ENCODE measurements at regions not wholly inside any gene's neighbourhood (a gene's known extent, or its start where the extent isn't known, plus 50 kb on each side); places are given as distances from the start of the nearest gene placed in this dataset.
"Not testable (repeated sequence)": the region's sequence is repeated elsewhere in the genome, so short reads cannot be mapped to it uniquely, and the experiment has no call there.

DNA sequence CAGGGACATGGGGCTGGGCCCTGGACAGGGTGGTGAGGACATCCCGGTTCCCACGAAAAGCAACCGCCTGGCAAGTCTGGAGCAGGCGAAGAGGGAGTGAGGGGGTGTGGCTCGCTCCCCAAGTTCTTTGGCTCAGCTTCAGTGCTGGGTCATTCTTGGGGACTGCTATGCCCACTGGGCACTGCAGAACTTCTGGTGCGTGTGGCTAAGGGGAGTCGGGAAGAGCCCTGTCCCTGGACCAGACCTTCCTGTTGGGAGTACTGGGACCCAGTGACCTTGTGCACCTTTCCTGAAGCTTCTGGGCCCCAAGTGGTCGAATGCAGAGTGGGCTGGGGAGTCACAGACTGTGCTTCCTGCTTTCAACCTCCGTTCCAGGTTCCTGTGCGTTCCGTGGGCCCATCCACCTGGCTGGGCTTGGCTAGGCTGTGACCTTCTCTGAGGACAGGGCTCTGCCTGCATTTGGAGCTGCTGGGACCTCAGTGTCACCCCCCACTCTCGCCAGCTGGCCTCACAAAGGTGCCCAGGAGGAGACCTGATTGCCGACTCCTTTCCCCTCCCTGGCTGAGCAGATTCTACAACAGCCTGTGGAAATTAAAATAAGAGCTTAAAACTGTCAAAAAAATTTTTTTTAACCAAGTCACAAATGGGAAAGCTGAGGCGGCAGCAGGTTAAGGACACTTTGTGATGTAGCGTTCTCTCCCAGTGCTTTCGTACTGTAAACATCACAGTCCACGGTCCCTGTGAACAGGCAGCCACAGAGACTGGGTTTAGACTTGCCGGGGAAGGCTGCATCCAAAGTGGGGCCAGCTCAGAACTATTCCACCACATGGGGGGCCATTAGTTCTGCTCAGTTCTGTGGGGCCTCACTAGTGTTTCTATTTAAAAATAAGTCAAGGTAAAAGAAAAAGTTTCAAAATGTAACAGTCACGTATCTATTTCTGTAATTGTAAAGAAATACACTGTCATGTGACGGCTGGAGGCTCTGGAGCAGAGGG is 63.8 kb upstream of the WNT7B start:
- no peak for DNase-seq (ENCODE audit: low spot score)

DNA sequence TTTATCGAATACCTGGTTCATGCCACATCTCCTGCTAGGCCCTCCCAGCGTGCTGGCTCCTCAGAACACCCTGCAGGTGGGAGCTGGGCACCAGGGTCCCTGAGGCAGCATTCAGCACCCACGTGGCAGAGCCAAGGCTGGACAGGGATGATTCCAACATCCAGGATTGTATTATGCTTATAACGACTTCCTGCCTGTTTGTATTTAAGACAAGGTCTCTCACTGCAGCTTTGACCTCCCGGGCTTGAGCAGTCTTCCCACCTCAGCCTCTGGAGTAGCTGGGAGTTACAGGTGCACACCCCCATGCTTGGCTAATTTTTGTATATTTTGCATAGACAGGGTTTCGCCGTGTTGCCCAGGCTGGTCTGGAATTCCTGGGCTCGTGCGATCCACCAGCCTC is 64.7 kb upstream of the WNT7B start:
- no peak for DNase-seq (ENCODE audit: low spot score)

DNA sequence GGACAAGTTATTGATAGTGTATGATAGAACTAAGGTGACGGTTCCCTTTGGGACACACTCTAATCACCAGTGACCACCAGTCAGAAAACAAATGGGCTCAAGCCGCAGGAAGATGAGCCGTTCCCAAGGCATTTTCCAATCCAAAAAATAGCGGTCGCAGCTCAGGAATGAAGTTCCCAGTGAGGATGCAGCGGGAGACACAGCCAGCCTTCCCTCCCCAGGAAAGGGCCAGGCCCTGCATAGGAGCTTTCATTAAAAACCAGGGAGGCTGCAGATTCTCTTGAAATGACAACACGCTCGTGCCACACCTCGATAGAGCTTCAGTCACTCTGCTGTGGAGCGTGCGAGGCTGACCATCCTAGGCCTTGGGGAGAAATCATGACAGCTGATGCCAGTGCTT is 65.8 kb upstream of the WNT7B start:
- DNase-seq (ENCODE audit: low spot score) = no peak

DNA sequence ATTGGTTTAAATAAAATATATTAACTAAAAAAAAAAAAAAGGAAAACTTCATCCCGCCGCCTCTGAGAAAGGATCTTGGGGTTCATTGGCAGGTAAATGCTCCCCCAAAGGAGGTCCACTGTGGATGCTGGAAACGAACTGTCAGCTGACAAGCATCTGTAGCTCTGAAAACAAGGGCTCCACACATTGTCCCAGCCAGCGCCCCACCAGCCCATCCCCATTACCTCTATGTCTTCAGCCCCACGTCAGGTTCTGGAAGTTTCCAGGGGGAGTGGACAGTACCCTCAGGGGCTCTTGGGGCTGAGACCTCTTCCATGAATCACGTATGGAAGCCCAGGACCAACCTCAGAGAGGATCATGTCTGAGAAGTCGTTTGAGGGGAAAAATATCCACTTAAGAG is 66.4 kb upstream of the WNT7B start:
- DNase-seq (ENCODE audit: low spot score) = no peak

DNA sequence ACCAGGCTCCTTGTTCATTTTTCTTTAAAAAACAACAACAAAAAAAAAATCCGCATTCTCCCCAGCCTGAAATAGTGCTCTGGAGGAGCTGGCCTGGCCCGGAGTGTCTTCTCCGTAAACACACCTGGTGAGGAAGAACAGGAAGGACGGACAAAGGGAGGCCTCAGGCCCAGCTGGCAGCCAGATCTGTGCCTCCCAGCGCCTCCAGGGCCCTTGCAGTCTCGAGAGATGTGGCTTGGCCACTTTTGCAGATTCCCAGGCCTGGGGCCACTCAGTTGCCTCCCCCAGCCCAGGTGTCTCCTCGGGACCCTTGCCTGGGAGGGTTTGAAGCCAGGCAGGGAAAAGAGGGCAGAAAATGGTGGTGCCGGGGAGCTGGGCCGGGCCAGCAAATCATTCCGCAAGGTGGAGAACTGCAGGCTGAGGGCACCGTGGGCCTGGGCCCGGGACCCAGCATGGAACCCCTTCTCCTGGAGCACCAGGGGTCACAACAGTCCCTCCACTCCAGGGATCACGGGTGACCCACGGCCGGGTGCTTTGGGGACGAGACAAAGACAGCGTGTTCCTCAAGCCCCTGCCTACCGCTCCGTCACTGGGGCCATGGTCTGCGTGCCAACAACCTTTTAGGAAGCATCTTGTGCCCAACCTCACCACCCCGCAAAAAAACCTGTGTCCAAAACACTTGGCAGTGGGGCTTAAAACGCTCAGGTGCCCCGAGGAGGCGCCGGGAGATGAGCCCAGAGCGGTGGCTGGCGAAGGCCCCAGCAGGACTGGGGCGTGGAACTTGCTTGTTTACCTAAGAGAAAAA is 67.1 kb upstream of the WNT7B start:
- peak; percentile 61 for DNase-seq (ENCODE audit: low spot score)

DNA sequence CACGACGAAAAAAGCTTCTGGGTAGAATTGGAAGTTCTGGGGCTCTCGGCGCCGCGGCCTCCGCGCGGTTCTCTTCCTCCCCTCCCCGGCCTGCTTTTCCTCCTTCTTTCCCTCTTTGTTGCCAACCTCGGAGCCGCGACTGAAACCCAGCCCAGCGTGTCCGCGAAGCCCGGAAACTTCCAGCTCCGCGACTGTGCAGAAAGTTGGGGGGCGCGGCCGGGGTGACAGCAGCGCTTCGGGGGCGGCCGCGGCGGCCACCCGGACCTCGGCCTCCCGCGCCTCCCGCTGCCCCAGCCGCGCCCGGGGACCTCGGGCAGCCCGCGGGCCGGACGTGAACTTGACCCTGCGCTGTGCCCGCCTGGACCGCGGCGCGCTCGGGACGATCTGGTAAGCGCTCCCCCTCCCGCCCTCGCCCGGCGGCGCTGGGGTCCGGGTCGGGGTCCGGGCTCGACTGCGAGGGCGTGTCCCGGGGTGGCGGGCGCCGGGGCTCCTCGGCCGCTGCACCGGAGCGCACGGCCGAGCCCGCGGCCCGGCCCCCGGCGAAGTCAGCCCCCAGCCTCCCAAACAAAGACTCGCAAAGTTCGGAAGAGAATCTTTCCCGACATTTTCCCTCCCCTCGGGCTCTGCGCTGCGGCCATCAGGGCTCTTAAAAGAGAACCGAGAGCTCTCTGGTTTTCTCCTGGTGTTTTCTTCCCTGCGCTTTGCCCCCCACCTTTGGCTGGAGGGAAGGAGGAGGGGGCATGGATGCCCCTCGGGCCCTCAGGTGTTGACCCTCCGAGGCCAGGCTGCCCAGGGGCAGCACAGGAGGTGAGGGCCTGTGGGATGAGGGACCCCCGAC is 67.9 kb upstream of the WNT7B start:
- DNase-seq (ENCODE audit: low spot score) = no peak

DNA sequence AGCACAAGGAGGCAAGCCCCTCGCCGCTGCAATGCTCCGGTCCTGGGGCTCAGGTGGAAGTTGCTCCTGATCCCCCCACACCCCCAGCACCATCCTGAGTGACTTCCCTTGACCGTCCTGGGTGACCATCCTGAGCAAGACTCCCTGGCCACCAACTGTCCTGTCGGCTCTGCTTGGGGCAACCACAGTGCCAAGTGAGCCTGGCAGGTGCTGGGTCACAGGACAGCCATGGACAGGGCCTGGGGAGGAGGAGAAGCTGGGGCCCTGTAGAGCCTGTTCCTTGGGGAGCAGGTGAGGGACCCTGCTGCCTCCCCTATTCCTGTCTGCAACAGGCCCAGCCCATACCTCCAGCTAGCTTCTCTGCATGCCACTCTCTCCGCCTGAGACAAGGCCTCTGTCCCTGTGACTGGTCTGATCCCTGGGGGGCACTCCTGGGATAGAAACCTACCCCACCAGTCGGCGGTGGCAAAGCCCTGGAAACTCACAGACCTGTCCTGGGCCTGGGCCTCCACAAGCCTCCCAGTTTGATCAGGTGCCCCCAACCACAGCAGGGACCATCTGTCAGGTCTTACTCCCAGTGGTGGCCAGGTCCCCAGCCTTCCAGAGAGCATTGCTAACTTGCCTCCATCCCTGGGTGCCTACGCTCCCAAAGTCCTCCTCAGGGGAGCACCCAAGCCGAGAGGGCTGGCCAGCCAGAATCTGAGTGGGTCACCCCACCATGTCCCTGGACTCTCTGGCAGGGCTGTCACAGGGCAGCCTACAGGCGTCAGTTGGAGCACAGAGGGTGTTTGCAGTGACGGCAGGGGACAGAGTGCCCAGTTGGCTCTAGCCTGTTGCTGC is 68.7 kb upstream of the WNT7B start:
- DNase-seq (ENCODE audit: low spot score) = no peak

DNA sequence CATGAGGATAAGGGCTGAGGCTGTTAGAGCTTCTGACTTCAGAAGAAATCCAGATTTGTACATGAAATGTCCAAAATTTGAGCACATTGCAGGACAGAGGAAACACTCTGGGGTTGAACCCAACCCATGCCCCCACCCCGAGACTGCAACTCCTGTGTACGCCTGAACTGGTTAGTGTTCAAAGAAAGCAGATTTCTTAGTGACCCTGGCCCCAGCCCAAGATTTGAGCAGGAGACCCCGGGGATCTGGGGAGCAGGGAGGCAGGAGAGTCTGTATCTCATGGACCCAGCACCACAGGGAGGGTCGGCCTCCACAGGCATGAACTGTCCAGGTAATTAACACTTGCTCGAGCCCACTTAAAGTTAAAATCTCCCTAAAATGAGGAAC is 69.3 kb upstream of the WNT7B start:
- DNase-seq (ENCODE audit: low spot score) = no peak

DNA sequence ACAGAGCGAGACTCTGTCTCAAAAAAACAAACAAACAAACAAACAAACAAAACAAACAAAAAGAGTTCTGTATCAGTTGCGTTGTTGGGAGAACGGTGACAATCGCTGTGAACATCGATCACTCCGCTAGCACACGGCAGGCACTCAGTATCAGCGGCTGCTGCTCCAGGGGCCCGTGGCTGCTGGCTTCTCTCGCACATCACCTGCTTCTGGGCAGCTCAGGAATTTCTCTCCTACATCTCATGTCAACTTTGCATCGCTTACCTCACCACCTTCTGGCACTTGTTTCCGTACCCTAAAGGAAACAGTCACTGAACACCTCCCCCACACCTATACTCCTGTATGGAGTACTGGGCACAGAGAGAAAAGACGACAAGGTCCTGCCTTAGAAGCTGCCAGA is 70.3 kb upstream of the WNT7B start:
- no peak for DNase-seq (ENCODE audit: low spot score)

- DNase-seq (ENCODE audit: low spot score) = no peak
Measured at GRCh38 chr22:46047841-46048595, 71.1 kb upstream of the WNT7B start.

DNA sequence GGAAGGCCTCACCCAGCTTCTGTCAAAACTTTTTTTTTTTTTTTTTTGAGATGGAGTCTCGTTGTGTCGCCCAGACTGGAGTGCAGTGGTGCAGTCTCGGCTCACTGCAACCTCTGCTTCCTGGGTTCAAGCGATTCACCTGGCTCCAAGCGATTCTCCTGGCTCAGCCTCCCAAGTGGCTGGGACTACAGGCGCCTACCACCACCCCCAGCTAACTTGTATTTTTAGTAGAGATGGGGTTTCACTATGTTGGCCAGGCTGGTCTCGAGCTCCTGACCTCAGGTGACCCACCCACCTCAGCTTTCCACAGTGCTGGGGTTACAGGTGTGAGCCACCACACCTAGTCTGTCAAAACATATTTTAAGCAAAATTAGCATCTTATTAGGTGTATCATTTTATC is 71.7 kb upstream of the WNT7B start:
- not testable (repeated sequence) for DNase-seq (ENCODE audit: low spot score)

GRCh38 chr22:46049726-46050450 is 72.9 kb upstream of the WNT7B start:
- no peak for DNase-seq (ENCODE audit: low spot score)

DNA sequence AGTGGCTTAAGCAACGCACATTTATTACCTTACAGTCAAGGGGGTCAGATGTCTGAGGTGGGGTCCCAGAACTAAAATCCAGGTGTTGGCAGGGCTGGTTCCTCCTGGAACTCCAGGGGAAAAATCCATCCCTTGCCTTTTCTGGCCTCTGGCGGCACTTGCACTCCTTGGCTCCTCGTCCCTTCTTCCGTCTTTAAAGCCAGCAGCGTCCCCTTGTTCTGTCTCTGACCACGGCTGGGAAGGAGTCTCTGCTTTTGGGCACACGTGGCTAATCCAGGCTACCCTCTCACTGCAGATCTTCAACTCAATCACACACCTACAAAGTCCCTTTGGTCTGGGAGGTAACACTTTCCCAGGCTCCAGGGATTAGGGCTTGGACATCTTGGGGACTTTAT is 73.5 kb upstream of the WNT7B start:
- no peak for DNase-seq (ENCODE audit: low spot score)

DNA sequence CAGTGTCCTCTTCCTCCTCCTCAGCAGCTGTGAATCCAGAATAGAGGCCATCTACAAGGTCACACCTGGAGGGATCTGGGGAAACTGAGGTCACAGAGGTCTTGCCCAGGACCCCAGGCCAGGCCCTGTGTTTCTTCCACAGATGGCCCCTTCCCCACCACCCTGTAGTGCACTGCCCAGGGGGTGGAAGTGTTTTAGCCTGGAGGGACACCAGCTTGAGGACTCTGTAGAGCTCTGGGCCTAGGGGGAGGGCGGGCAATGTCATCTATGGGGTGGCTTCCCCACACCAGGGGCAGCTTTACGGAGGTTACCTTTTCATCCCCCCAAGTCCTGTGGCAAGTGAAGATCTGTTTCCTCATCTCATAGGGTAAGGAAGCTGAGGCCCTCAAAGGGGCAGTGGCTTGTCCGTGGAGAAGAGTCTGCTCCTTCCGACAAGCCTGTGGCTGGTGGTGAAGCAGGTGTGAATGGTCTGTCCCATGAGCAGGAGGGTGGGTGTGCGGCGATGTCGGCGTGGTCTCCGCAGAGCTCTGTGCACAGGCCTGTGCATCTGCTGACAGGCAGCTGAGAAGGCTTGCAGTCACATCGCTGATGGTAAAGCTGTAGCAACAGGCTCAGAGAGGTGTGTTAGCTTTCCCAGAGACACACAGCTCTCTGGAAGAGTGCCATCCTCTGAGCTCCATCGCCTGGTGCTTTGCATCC is 74.1 kb upstream of the WNT7B start:
- DNase-seq (ENCODE audit: low spot score) = no peak

DNA sequence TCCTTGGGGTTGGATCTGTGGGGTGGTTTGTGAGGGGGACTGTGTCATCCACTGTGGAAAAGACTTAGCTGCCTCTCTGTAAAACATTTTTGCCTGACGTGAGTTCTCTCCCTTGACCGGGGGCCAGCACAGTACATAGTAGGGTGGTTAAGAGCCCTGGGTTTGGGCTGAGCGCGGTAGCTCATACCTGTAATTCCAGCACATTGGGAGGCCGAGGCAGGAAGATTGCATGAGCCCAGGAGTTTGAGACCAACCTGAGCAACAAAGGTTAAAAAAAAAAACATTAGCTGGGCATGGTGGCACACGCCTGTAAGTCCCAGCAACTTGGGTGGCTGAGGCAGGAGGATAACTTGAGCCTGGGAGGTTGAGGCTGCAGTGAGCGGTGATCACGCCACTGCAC is 74.7 kb upstream of the WNT7B start:
- no peak for DNase-seq (ENCODE audit: low spot score)

GRCh38 chr22:46052331-46052771 is 75.4 kb upstream of the WNT7B start:
- no peak for DNase-seq (ENCODE audit: low spot score)

- DNase-seq (ENCODE audit: low spot score) = peak; percentile 79
Measured at GRCh38 chr22:46052801-46053562, 76.0 kb upstream of the WNT7B start.

GRCh38 chr22:46053563-46054090 is 76.7 kb upstream of the WNT7B start:
- peak; percentile 56 for DNase-seq (ENCODE audit: low spot score)
